Smooth muscle cell (in vitro differentiated cells): ENCODE measurements at regions not wholly inside any gene's neighbourhood (a gene's known extent, or its start where the extent isn't known, plus 50 kb on each side); places are given as distances from the start of the nearest gene placed in this dataset.

Source experiments
- DNase-seq: peaks from one replicate; lab custom pipeline; 2025; ENCODE audit not compliant: unreplicated experiment; lab: John Stamatoyannopoulos, UW
- H2AFZ ChIP-seq: fragments of 200-600 bp; sonication (generic); 2 replicates; pipeline ENCODE4 v1.6.0; 2016; ENCODE audit warnings: antibody characterized with exemption, low read depth, mild to moderate bottlenecking
- H3F3A ChIP-seq: fragments of 200-600 bp; sonication (generic); 2 replicates; pipeline ENCODE4 v1.6.0; 2017; ENCODE audit warnings: antibody characterized with exemption, low read depth
- H3K27ac ChIP-seq: fragments of 200-600 bp; sonication (generic); 2 replicates; pipeline ENCODE4 v1.5.1; 2016; ENCODE audit warnings: low read depth, mild to moderate bottlenecking
- H3K27me3 ChIP-seq: fragments of 200-600 bp; sonication (generic); 2 replicates; pipeline ENCODE4 v1.6.1; 2016; ENCODE audit warnings: low read depth, mild to moderate bottlenecking
- H3K36me3 ChIP-seq: fragments of 200-600 bp; sonication (generic); 2 replicates; pipeline ENCODE4 v1.5.1; 2016; ENCODE audit warnings: low read depth
- H3K4me1 ChIP-seq: fragments of 200-600 bp; sonication (generic); 2 replicates; pipeline ENCODE4 v1.5.1; 2016; ENCODE audit warnings: low read depth
- H3K4me2 ChIP-seq: fragments of 200-600 bp; sonication (generic); 2 replicates; pipeline ENCODE4 v1.6.0; 2016; ENCODE audit warnings: mild to moderate bottlenecking
- H3K4me3 ChIP-seq: fragments of 200-600 bp; sonication (generic); 2 replicates; pipeline ENCODE4 v1.5.1; 2016; ENCODE audit warnings: mild to moderate bottlenecking
- H3K79me2 ChIP-seq: fragments of 200-600 bp; sonication (generic); 2 replicates; pipeline ENCODE4 v1.6.0; 2016; ENCODE audit warnings: low read depth, mild to moderate bottlenecking
- H3K9ac ChIP-seq: fragments of 200-600 bp; sonication (generic); 2 replicates; pipeline ENCODE4 v1.6.0; 2016; ENCODE audit warnings: low read depth
- H3K9me3 ChIP-seq: fragments of 200-600 bp; sonication (generic); replicated peaks from 2 replicates; pipeline ENCODE4 v1.5.1; 2016; ENCODE audit warnings: low read depth
- H4K20me1 ChIP-seq: fragments of 200-600 bp; sonication (generic); 2 replicates; pipeline ENCODE4 v1.6.0; 2016; ENCODE audit warnings: low read depth
- WGBS: methylation state at CpG from one replicate; pipeline ENCODE4 v1.1.7; 2016; ENCODE audit warnings: low lambda C conversion rate; 5-methylcytosine and 5-hydroxymethylcytosine counted together
- TF ChIP-seq, protein P1 (sequence below): fragments of 200-600 bp; sonication (generic); IDR thresholded peaks from 2 replicates; pipeline ENCODE4 v1.5.1; 2017; ENCODE audit warnings: borderline replicate concordance, mild to moderate bottlenecking, antibody characterized with exemption; ENCODE audit not compliant: insufficient read depth, poor library complexity, severe bottlenecking

- Histone ChIP-seq H3K4me1 (peaks cover 7% of the 10 kb centered on the region), H3K4me2 (no peak overlapping the region), H3K27ac (no peak overlapping the region), H3F3A (peaks cover 7% of the 10 kb centered on the region), H2AFZ (no peak overlapping the region), H3K9ac (no peak overlapping the region), H3K4me3 (no peak overlapping the region), H3K9me3 (no peaks in the 10 kb centered on the region), H3K36me3 (no peaks in the 10 kb centered on the region), H3K79me2 (no peaks in the 10 kb centered on the region), H4K20me1 (no peaks in the 10 kb centered on the region), H3K27me3 (peaks cover 3% of the 10 kb centered on the region)
- 80% methylated on average over 7 of the region's 7 CpGs for WGBS
- DNase-seq = no peak
- TF ChIP-seq, protein P1, sequence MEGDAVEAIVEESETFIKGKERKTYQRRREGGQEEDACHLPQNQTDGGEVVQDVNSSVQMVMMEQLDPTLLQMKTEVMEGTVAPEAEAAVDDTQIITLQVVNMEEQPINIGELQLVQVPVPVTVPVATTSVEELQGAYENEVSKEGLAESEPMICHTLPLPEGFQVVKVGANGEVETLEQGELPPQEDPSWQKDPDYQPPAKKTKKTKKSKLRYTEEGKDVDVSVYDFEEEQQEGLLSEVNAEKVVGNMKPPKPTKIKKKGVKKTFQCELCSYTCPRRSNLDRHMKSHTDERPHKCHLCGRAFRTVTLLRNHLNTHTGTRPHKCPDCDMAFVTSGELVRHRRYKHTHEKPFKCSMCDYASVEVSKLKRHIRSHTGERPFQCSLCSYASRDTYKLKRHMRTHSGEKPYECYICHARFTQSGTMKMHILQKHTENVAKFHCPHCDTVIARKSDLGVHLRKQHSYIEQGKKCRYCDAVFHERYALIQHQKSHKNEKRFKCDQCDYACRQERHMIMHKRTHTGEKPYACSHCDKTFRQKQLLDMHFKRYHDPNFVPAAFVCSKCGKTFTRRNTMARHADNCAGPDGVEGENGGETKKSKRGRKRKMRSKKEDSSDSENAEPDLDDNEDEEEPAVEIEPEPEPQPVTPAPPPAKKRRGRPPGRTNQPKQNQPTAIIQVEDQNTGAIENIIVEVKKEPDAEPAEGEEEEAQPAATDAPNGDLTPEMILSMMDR = no peak
These were observed 66.9 kb upstream of the CDH4 start for GRCh38 chr20:61185181-61185580.

GRCh38 chr20:61185841-61186601 lies 66.0 kb upstream of the CDH4 start:
- H3K27me3 ChIP-seq = no peaks in the 10 kb centered on the region
- DNase-seq = no peak
- H3K27ac ChIP-seq = peak overlapping the region; percentile 44
- peaks cover 7% of the 10 kb centered on the region for H3F3A ChIP-seq
- TF ChIP-seq, protein P1 = no peak
- no peaks in the 10 kb centered on the region for H3K79me2 ChIP-seq
- H4K20me1 ChIP-seq = no peaks in the 10 kb centered on the region
- no peak overlapping the region for H2AFZ ChIP-seq
- no peak overlapping the region for H3K4me3 ChIP-seq
- no peaks in the 10 kb centered on the region for H3K36me3 ChIP-seq
- H3K9ac ChIP-seq = no peak overlapping the region
- H3K4me2 ChIP-seq = peak overlapping the region; percentile 42
- 34% methylated on average over 12 of the region's 12 CpGs for WGBS
- H3K4me1 ChIP-seq = peaks cover 7% of the 10 kb centered on the region
- H3K9me3 ChIP-seq = no peaks in the 10 kb centered on the region

DNA sequence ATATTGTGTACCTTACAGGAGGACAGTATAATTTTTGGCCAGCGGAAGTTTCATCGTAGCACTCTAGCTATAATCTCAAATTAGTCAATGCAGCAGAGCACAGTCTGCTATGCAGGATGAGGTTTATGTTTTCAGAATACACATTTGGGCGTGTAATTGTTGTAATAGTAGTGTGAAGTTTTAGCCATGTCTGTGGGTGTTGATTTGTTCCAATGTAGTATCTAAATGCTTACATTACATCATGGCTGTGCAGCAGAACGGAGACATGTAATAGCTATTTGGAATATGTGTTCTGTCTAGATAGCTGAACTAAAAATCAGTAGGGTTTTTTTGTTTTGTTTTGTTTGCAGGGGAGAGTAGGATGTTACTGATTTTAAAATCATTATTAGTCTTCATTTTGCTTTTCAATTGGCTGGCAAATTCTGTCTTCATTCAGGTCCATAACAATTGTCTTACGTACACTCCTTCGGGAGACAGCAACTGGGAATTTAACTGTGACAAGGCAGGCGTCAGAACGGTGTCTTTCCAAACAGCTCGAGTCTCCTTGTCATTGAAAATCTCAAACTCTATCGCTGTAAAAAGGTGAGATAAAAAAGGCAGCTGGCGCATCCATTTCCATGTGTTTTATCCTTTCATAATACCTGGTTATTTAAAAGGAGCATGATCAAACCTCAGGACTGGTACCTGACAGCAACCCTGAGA lies 65.1 kb upstream of the CDH4 start:
- Histone ChIP-seq H3K27ac (peak overlapping the region; percentile 44), H3K4me3 (no peak overlapping the region), H3K9me3 (no peaks in the 10 kb centered on the region), H3K36me3 (no peaks in the 10 kb centered on the region), H3K27me3 (no peaks in the 10 kb centered on the region), H3K79me2 (no peaks in the 10 kb centered on the region), H3F3A (peaks cover 7% of the 10 kb centered on the region), H3K4me1 (peaks cover 7% of the 10 kb centered on the region), H3K9ac (no peak overlapping the region), H2AFZ (no peak overlapping the region), H4K20me1 (no peaks in the 10 kb centered on the region), H3K4me2 (peak overlapping the region; percentile 42)
- 89% methylated on average over 11 of the region's 11 CpGs for WGBS
- DNase-seq = no peak
- TF ChIP-seq, protein P1 = no peak

- Histone ChIP-seq H4K20me1 (no peaks in the 10 kb centered on the region), H3F3A (peaks cover 7% of the 10 kb centered on the region), H3K4me2 (no peak overlapping the region), H3K36me3 (no peaks in the 10 kb centered on the region), H3K27me3 (peaks cover 4% of the 10 kb centered on the region), H3K4me3 (no peak overlapping the region), H3K9me3 (no peaks in the 10 kb centered on the region), H3K4me1 (peaks cover 7% of the 10 kb centered on the region), H3K9ac (no peak overlapping the region), H2AFZ (no peak overlapping the region), H3K79me2 (no peaks in the 10 kb centered on the region), H3K27ac (no peak overlapping the region)
- DNase-seq = no peak
- 80% methylated on average over 1 of the region's 1 CpG for WGBS
- TF ChIP-seq, protein P1 = no peak
These were observed 62.5 kb upstream of the CDH4 start for GRCh38 chr20:61189534-61189933.
